EL (cell line): ENCODE measurements at regions not wholly inside any gene's neighbourhood (a gene's known extent, or its start where the extent isn't known, plus 50 kb on each side); places are given as distances from the start of the nearest gene placed in this dataset.
"Not testable (repeated sequence)": the region's sequence is repeated elsewhere in the genome, so short reads cannot be mapped to it uniquely, and the experiment has no call there.

Source experiments
- DNase-seq: peaks from one replicate; pipeline ENCODE4 v3.0.0-alpha.2; 2016

GRCh38 chr11:69205743-69206612, 50.2 kb downstream of the SMIM38 start:
- no peak for DNase-seq

GRCh38 chr11:69206613-69206965, 50.9 kb downstream of the SMIM38 start:
- not testable (repeated sequence) for DNase-seq

DNA sequence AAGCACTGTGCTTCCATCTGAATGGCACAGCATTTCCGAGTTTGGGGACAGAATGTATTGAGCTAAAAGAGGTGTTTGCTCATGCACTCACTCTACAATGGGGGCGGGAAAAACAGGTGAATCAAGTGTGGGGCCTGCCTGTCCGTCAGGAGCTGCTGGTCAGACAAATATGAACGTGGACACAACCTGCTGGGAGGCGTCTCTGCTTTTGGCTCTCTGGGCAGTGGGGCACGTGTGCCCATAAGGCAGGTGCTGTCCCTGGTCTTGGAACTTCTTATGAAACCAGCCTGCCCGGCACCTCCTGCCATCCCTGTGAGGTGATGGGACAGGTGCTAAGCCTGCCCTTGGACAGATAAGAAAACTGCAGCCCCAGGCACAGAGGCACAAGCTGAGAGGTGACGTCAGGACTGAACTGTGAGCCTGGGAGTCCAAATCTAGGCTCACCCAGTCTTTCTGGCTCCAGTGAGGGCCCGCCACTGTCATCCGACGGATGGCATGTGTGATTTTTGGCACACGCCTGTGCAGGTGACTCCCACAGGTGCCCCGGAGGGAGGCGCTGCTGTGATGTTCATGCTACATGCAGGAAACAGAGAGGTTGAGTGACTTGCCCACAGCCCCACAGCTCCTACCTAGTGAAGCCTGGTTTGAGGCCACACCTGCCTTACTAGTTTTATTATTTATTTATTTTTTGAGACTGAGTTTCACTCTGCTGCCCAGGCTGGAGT, 51.6 kb downstream of the SMIM38 start:
- DNase-seq: no peak

DNA sequence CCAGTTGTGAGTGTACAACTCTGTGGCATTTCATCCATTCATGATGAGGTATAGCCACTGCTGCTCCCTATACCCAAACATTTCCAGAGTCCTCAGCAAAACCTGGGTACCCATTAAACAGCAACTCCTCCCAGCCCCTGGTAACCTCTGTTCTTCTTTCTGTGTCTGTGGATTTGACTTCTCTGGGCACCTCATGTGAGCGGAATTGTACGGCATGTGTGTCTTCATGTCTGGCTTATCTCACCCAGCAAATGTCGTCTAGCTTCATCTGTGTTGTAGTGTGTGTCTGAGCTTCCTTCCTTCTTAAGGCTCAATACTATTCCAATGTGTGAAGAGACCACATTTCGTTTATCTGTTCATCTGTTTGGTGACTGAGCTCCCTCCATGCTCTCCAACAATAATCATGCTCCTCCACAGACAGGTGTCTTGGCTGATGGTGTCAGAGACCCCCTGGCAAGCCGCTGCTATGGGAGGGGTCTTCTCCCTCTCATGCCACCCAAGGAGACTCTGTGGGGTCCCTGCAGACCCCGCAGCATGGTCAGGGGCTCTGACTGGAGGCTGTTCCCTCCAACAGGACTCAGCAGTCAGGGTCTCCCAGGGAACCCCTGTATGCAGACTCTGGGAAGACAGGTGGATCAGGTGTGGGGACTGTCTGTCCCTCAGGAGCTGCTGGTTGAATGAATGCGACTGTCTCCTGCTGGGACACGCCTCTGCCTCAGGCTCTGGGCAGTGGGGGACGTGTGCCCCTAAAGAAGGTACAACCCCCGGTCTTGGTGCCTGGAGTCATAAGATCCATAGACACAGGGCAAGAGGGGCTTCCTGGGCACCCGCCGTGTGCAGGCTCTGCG, 52.7 kb downstream of the SMIM38 start:
- no peak for DNase-seq

DNA sequence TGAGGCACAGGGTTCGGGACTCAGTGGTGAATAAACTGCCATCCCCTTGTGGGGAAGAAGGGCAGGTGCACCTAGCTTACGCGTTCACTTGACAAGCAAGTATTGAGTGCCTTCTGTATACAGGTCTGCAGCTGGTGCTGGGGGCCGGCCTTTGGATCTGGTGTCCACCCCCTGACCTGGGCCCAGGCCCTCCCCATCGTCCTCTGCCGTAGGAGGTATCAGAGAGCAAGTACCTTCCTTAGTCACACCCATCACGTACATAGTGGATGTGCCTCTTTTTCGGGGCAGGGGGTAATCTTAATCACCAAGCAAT, 53.3 kb downstream of the SMIM38 start:
- no peak for DNase-seq

- DNase-seq: no peak
These were observed 53.9 kb downstream of the SMIM38 start for GRCh38 chr11:69209421-69210309.

DNA sequence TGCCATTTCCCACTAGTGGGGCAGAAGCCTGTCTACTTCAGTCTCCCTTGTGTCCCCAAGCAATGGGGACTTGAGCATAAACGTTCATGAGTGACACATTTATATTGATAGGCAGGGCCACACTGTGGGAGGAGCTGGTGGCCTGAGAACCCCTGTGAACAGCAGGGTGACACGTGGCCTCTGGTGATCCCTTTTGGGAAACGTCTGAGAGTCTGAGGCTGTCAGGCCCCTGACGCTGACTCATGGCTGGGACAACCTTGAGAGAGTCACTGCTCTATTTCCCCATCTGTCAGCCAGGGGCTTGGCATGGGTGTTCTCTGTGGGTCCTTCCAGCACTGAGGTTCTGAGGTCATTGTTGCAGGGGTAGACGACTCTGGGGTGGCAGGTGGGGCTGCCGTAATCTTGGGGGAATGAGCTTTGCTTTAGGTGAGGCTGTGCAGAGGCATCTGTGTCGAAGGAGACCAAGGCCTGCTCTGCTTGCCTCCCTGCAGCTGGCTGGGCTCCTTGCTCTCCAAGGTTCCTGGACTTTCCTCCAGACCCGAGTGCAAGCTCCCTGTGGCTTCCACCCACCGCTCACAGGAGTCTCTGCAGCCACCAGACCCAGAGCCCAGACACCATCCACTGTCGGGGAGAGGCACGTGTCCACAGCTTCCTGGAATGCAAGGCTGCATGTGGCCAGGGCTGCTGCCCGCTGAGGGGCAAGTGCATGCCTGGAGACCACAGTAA, 54.7 kb downstream of the SMIM38 start:
- no peak for DNase-seq

DNA sequence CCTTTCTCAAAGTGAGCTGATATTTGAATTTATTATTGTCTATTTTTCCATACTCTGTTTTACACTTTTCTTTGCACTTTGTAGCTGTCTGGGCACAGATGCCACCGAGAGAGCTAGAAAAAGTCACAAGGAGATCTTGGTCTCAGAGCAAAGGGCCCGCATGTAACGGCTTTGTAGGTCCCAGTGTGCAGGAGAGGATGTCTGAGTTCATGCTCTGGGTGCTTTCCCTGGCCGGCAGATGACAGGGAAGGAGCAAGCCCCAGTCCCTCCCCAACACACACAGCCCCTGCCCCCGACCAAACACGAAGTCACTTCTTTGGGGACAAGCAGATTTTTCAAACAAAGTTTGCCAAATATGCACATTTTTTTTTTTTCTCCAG, 55.8 kb downstream of the SMIM38 start:
- no peak for DNase-seq

DNA sequence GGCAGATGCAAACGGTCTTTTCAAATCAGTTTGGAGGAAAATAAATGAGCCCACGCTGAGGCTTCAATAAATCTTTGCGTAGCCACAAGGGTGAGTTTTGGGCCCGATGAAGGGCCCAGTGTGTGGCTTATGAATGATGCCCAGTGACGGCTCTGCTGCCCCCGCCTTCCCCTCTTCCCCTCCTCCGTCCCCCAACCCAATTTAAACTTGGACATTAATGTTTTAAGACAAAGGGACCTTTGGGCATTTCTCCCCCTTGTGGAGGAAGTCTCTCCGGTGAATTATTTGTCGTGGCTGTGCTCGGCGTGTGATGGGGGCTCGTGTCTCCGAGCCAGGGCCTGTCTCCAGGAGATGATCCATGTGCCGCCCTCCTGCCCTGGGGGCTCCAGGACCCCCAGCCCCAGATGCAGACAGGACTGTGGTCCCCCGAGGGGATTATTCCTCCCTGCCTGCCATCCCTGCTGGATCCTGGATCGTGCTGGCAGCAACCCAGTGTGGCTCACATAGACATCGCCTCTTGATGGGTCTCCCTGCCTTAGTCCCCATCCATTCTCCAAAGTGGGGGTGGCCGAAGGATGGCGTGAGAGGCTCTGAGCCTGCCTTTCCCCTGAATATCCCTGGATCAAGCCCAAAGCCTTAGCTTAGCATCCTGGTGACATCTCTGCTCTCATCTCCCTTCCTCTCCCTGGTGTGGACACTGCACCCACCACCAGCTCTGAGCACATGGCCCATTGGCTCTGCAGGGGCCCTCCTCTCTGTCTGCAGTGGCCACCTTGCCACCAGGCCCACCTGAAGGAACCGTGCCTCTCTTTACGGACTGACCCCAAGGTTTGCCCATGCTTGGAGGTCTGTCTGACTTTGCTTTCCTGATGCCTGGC, 56.4 kb downstream of the SMIM38 start:
- DNase-seq: no peak

DNA sequence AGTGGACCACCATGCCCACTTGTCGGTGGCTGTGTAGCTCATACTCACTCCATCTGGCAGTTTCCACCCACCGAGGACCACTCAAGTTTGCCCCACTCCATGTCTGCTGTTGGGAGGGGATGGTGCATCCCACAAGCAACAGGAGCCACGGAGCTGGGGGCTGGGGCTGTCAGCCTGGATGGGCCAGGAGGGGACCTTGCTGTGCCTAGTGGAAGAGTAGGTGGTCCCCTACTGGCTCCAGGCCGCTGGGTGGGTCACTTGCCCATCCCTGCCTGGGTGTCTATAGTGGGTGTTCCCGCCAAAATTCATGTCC, 57.0 kb downstream of the SMIM38 start:
- no peak for DNase-seq

GRCh38 chr11:69213316-69213715, 57.6 kb downstream of the SMIM38 start:
- no peak for DNase-seq

GRCh38 chr11:69213964-69214363, 58.2 kb downstream of the SMIM38 start:
- DNase-seq: no peak

GRCh38 chr11:69215216-69215615, 59.5 kb downstream of the SMIM38 start:
- DNase-seq: no peak

DNA sequence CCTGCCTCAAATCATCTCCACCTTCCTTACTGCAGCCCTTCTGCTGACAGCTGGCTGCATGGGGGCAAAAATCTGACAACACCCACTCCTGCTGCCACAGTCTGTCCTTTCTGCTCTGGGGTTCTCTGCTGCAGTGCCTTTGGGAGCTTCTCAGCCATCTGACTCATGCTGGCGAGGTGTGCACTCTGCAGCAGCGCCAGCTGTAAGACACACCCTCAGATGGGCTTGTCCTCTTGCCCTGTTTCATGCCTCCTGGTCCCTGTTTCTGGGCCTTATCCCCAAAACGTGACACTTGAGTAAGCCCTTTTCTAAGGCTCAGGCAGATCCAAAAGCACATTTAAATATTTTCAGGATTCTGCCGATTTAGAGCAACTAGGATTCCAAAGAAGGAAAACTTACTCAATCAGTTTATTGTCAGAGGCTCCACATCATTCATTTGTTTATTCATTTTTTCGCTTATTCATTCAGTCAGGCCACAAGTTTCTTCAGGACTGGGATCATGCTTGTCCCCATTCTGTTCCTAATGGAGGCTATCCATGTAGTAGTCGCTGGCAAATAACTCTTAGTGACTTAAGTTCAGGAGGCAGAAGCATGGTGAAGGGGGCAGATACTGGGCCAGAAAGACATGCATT, 60.2 kb downstream of the SMIM38 start:
- DNase-seq: peak; percentile 21

- DNase-seq: no peak
These were observed 60.9 kb downstream of the SMIM38 start for GRCh38 chr11:69216647-69217051.

DNA sequence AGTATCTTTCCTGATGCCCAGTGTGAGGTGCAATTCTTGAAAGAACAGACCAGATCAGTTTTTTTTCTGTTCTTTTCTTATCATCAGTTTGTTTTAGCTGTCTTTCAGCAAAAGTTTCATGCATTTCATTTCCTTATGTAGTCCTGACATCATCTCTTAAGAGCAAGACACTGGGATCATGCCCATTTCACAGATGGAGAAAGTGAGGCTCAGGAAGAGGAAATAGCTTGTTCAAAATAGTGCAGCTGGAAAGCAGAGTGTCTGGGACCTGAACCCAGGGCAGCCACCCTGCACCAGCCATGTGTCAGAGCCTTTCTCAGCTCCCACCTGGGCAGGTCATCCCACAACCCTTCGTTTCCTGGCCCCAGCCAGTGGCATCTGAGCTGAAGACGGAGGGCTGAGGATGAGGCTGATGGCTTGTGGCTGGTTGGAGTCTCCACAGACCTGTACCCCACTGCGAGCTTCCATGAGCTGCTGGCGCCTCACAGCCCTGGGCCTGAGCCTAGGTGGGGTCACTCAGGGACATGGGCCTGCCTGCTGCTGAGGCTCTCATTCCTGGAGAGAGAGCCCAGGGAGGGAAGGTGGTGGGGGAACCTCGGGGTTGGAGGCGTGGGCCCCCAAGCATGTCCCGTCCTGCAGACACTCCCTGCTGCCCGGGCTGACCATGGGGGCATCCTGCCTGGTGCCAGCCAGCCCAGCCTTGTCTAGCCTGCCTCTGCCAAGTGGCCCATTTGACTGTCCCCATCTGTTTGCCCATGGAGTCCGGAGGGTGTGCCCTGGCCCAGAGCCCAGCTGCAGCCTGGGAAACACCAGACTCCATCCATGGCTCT, 61.8 kb downstream of the SMIM38 start:
- no peak for DNase-seq

GRCh38 chr11:69218271-69218682, 62.5 kb downstream of the SMIM38 start:
- no peak for DNase-seq

DNA sequence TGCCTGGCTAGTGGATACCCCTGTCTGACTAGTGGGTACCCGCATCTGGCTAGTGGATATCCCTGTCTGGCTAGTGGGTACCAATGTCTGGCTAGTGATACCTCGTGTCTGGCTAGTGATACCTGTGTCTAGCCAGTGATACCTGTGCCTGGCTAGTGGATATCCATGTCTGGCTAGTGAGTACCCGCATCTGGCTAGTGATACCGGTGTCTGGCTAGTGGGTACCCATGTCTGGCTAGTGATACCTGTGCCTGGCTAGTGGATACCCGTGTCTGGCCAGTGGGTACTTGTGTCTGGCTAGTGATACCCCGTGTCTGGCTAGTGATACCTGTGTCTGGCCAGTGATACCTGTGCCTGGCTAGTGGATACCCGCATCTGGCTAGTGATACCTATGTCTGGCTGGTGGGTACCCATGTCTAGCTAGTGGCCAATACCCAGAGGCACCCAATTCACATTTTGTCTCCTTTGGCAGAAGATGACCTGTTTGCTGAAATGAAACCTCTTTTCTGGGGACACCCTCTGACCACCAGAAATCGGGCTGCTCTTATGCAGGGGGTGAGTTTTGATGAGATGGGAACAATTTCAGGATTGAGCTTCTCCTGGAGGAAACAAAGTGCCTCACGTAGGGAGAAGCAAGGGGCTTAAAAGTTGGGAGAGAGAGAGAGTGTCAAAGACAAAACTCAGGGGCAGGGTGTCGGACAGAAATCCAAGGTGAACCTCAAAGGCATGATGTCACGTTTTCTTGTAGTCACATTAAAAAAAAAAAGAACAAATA, 63.4 kb downstream of the SMIM38 start:
- DNase-seq: no peak

DNA sequence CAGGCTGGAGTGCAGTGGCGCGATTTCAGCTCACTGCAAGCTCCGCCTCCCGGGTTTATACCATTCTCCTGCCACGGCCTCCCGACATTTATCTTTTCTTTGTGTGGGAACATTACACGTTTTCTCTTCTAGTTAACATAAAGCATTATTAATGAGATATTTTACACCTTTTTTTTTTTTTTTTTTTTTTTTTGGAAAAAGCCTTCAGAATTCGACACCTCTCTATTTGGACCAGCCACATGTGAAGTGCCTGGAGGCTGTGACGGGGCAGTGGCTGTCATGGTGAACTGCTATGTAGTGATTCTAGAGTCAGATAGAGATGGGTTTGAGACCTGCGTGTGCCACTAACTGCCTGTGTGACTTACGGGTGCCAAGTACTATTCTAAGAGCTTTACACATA, 64.3 kb downstream of the SMIM38 start:
- no peak for DNase-seq
